ENCODE measurements at regions not wholly inside any gene's neighbourhood (a gene's known extent, or its start where the extent isn't known, plus 50 kb on each side); places are given as distances from the start of the nearest gene placed in this dataset.
A peak's percentile ranks its signal among the peaks of the same experiment; 100 is the strongest.

GRCh38 chr12:98355933-98356332 lies 159.5 kb upstream of the TMPO start:
- DNase-seq: no peak

GRCh38 chr12:98358144-98358543 lies 157.2 kb upstream of the TMPO start:
- DNase-seq: no peak

- no peak for DNase-seq
Observed at GRCh38 chr12:98359856-98360255, 155.5 kb upstream of the TMPO start.

DNA sequence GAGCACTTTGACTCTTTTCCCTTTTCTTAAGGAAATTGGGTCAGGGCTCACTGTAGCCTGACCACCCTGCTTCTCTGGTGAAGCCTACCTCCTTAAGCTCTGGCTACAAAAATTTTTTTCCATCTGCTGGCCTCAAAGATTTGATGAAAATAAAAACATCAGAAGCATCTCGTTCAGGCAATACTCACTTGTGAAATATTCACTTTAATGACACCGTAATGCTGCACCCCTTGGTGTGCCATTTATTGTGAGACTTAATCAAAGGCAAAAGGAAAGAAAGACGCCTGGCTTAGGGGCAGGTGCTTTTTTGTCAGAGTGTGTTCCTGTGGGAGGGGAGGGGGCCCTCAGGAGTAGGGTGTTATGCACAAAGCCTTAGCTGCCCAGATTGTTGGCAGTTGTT lies 155.0 kb upstream of the TMPO start:
- no peak for DNase-seq

- DNase-seq: no peak
Observed at GRCh38 chr12:98369581-98369980, 145.8 kb upstream of the TMPO start.

GRCh38 chr12:98370976-98371375 lies 144.4 kb upstream of the TMPO start:
- no peak for DNase-seq

DNA sequence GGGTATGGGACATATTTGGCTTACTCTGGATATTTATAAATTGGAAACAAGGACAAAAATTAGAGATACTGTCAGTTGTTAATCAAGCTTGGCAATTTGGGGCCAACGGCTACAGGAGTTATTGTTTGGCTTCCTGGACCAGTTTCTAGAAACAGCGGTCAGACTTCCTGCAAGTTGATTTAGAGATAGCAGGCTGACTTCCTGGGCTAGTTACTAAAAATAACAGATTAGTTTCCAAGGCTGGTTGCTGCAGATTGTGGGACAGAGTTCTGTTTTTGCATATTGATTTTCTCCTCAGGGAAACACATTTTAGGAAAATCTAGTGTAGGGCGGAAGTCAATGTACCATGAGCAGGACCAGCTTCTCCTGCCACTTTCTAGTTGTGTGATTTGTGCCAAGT lies 144.0 kb upstream of the TMPO start:
- DNase-seq: no peak

DNA sequence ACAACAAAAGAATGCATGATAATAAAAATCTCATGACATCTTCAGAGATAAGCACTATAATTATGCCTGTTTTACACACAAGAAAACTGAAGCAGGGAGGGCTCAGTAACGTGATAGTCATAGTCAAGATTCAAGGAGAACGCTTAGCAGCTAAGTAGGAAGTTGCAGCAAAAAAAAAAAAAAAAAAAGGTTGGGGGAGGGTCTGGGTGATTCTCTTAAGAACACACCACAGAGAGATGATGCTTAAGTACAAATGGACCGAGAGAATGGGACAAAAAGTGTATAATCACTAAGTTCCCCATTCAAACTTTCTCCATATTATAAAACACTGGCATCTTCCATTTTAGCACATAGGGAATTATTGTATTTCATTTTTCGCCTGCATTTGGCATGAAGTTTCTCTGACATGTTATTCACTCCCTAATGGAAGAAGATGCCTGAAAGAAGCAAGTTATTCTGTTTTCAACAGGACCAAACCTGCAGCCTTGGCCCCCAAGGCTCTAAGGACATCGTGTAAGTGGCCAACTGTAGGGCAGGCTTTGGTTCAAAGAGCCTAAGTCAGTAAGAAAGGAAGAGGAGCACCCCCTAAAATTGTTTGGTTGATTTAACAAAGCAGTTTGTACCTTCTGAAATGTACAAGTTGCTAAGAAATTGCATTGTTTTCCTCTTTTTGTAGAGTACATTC lies 142.9 kb upstream of the TMPO start:
- DNase-seq: no peak

- DNase-seq: no peak
Observed at GRCh38 chr12:98373025-98373554, 142.3 kb upstream of the TMPO start.

DNA sequence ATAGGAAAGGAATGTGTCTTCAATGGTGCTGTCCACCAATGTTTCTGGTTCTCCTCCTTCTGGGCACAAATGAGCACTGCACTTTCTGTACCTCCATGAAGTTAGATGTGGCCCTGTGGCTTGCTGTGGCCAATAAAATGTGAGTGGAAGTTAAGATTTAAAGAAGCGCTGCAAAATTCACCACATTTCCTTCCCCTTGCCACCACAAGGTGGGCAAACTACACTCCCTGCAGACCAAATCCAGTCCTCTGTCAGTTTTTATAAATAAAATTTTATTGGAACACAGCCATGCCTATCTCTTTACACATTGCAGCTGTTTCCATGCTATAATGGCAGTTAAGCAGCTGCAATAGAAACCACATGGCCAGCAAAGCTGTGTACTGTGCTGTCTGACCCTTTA lies 141.4 kb upstream of the TMPO start:
- DNase-seq: no peak

DNA sequence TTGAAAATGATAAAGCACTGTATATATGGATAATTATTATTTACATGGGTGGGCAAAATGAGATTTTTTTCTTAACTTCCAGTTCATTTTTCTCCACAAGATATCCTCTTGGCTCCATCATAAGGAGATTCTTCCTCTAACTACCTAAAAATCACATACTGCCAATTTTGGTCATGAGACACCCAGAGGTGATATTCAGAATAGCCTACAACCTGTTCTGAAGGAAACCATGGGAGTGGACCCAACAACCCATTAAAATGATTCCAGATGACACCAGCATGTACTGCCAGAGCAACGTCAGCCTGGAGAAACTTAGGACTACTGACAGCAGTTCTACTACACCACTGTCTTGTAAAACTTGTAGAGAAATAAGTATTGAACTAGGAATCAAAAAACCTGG lies 136.3 kb upstream of the TMPO start:
- DNase-seq: no peak

DNA sequence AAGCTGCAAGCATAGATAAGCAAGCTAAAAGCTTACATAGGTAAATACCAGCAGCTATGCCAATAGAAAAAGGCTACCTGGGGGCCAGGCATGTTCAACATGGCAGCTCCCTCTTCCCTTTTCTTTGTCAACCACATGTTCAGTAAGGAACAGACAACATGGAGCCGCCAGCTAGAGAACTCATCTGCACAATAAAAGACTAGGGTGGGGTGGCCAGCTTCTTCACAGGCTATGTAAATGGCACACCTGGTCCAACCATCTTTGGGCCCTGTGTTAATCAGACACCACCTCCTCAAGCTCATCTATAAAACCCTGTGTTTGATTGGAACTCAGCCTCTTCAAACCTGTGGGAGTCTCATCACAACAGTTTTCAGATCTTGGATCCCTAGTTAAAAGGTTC lies 129.7 kb upstream of the TMPO start:
- no peak for DNase-seq

DNA sequence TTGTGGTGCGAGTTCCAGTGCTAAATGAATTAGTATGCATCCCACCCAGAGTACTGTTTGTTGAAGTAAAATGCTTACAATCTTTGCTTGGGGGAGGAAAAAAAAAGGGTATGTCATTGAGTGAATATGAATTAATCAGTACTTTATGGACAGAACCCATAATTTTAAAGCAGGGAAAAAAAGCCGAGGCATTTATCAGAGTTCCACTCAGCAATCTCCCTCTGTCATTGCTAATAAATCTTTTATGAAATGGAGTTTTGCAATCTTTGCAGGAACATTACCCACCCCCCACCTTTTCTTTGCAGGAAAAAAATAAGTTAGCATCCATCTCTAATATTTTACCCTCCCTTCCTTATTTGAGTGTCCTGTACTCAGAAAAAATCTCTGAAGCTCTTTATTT lies 127.9 kb upstream of the TMPO start:
- no peak for DNase-seq

GRCh38 chr12:98388126-98388525 lies 127.3 kb upstream of the TMPO start:
- no peak for DNase-seq

GRCh38 chr12:98389593-98389992 lies 125.8 kb upstream of the TMPO start:
- no peak for DNase-seq

DNA sequence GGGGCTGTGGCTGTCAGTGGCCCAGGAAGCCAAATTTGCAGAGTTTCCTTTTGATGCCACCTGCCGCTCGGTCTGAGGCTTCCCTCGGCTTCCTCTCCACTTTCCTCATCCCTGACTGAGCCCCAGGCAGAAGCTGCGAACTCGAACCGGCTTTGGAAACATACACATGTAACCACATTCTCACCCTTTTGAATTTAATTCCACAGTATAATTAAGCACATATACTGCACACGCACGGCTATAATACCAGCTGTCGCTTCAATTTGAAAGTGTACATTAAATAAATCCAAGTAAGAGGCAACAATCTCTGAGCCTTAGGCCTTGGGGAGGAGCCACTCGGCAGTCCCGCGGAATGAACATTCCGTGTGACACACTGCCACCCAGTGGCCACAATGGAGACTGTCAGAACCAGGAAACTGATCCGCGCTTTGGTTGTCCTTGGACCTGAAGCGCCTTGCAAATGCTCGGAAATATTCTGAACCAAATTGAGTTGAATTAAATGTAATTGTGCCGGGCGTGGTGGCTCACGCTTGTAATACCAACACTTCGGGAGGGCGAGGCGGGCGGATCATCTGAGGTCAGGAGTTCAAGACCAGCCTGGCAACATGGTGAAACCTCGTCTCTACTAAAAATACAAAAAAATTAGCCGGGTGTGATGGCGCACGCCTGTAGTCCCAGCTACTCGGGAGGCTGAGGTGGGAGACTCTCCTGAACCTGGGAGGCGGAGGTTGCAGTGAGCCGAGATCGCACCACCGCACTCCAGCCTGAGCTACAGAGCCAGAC lies 117.9 kb upstream of the TMPO start:
- DNase-seq: peak; percentile 88

- peak; percentile 77 for DNase-seq
Observed at GRCh38 chr12:98399532-98399931, 115.9 kb upstream of the TMPO start.

DNA sequence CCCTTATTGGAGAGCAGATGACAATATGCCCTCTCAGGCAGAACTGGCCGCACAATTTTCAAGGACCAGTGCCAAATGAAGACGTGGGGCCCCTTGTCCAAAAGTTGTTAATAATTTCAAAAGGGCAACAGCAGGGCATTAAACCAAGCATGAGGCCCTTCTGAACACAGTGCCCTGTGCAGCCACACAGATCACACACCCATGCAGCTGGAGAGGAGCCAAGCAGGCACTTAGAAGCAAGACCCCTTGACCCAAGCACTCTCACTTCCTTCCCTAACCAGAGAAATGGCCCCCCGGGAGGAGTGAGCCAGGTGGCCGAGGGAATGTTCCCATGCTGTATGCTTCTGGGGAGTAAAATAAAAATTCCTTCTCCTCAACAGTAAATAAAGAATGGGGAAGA lies 114.0 kb upstream of the TMPO start:
- no peak for DNase-seq

DNA sequence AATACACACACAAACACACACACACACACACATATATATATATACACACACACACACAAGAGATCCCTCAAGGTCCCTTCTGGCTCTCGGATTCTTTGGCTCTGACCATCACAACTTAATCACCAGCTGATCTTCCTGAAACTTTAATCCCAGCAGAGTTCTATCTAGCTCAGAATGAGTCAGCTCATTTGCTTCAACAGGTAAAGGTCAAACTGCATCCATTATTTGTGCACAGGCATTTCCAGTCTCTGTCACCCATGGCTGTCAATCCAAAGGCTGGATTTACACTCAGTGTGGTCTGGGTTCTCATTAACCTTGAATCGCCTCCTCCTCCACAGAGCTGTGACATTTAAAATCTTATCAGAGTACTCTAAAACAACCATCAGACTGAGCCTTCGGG lies 113.3 kb upstream of the TMPO start:
- no peak for DNase-seq

DNA sequence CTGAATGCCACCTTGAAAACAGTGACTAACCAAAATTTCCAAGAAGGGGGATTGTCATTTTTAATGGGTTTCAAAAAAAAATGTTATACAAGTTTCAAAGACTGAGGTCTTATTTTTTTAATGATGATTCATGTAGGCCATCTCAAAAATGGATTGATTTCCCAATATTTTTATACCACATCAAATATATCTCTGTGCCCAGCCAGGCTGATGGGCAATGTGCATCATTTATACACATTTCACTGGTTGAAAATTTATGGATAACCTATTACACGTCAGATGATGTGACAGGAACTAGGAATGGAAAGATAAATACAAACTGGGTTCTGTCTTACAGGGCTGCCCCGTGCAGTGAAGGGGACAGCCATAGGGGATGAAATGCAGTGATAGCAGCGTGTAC lies 112.7 kb upstream of the TMPO start:
- no peak for DNase-seq

DNA sequence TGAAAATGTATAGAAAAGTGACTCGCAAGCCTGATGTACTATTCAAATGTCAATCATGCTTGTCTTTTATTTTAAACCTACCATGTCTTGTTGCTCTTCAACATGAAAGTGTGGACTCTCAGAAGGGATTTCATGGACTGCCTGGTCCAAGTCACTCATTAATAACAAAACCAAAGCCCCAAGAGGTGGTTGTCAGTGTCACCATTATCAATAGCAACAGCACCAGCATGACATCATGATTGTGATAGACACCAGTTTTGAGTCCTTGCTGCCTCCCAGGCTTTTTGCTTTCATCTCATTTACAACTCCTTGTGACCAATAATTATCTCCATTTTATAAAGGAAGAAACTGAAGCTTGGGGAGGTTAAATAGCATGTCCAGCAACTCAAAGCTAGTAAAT lies 112.0 kb upstream of the TMPO start:
- no peak for DNase-seq

- no peak for DNase-seq
Observed at GRCh38 chr12:98403936-98404335, 111.5 kb upstream of the TMPO start.

DNA sequence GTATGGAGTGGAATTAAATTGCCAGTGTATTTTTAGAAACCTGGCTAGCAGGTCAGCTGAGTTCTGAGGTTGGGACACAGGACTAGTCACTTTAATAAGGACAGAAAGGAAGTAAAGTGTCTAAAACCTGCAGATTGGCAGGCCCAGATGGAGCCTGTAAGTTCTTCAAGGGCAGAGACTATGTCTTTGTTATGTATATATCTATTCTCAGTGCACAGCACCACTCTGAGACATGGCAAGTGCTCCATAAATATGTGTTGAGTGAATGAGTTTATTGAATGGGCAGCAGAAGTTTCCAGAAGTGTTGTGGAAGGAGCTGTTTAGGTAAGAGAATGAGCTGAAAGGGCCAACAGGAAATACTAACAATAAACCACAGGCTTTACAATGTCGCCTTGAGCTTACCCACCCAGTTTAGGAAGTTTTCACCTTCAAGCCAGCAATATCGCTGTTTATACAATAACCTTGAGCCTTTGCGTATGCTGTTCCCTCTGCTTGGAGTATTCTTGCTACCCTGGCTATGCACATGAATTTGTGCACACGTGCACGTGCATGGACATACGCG lies 109.5 kb upstream of the TMPO start:
- DNase-seq: no peak

DNA sequence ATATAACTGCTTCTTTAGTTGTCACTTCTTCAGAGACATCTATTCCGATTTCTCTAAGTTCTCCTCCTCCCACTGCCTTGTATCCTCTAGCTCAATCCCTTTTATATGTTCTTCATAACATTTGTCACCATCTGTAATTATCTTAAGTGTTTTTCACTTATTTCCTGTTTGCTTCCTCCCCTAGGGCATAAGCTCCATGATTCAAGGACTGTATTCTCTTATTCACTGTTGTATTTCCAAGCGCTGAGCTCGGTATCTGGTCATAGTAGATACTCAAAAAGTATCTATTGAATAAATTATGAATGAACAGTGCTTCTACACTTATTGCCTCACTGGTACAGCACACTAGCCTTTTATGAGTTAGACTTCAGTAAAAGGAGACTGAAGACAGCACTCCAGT lies 109.0 kb upstream of the TMPO start:
- DNase-seq: no peak
